Cardiac fibroblast (primary cell): ENCODE measurements at regions not wholly inside any gene's neighbourhood (a gene's known extent, or its start where the extent isn't known, plus 50 kb on each side); places are given as distances from the start of the nearest gene placed in this dataset.
A peak's percentile ranks its signal among the peaks of the same experiment; 100 is the strongest.

Experiments used
- DNase-seq, 2 donors: peaks; one replicate each; pipeline versions ENCODE4 v3.0.0 to v3.0.0-alpha.2; 2010; ENCODE audit warnings: low read depth in 2 of 2
- H3K4me3 ChIP-seq, 2 donors: replicated peaks in 1 of 2; 1 replicate in 1 of 2; 2 replicates in 1 of 2; pipeline ENCODE4 v1.5.1; 2011; ENCODE audit warnings: low read depth in 2 of 2, low read length in 2 of 2, mild to moderate bottlenecking in 2 of 2, moderate library complexity in 1 of 2
- TF ChIP-seq, protein P1 (sequence below): IDR thresholded peaks from one replicate; pipeline ENCODE4 v1.5.1; 2011; ENCODE audit warnings: low read depth, mild to moderate bottlenecking, low read length, inconsistent platforms

DNA sequence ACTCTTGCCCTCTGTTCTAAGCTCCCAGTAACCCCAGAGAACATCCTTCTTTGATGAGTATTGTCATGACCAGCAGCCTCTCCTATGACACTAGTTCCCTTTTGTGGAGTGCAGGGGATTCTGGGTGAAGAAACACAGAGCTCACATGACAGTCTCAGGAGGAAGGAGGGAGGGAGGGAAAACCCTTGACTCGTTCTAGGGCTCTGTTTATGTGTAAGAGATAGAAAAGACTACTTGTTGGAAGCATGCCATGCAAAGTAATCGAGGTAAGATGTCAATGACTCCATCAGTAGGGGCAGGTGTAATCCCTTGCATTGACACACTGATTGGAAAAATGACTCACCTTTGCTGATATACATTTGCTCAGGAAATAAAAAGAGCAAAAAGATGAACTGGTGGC lies 190.2 kb upstream of the ELL2 start:
- TF ChIP-seq, protein P1, sequence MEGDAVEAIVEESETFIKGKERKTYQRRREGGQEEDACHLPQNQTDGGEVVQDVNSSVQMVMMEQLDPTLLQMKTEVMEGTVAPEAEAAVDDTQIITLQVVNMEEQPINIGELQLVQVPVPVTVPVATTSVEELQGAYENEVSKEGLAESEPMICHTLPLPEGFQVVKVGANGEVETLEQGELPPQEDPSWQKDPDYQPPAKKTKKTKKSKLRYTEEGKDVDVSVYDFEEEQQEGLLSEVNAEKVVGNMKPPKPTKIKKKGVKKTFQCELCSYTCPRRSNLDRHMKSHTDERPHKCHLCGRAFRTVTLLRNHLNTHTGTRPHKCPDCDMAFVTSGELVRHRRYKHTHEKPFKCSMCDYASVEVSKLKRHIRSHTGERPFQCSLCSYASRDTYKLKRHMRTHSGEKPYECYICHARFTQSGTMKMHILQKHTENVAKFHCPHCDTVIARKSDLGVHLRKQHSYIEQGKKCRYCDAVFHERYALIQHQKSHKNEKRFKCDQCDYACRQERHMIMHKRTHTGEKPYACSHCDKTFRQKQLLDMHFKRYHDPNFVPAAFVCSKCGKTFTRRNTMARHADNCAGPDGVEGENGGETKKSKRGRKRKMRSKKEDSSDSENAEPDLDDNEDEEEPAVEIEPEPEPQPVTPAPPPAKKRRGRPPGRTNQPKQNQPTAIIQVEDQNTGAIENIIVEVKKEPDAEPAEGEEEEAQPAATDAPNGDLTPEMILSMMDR = no peak
- no peak overlapping the region for H3K4me3 ChIP-seq
- no peak for DNase-seq

DNA sequence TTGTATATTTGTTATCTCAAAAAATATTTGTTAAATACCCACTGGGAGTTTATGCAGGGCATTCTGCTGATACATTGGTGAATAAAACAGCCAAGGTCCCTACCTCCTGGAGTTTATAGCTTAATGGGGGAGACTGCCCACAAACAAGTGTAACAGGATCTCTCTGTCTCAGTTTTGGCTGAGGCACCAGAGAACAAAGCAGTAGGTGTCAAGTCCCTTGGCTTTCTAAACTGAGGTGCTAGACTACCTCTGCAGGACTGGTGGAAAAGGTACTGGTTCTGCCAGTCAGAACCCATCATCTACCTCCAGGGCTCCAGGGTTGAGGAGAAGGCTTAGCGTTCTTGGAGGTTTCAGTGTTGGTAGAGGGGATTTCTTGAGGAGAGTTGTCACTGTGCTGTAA lies 188.4 kb upstream of the ELL2 start:
- DNase-seq = no peak
- no peak overlapping the region for H3K4me3 ChIP-seq

DNA sequence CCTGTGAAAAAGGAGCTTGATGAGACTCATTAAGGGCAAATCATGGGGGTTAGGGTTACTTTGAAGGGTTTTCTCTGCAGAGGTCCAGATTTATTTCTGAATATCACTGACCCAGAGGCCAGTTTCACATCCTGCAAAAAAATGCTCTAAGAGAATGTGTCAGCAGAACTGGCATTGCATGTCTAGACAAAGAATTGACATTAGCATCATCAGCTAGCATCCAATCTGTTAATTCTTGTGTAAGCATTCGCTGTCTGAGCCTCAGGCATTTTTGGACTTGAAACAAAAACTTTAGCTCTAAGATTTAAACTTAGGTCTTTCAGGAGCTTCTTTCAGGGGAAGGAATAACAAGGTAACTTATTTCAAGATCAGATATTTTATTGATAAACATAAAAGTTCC lies 187.9 kb upstream of the ELL2 start:
- no peak overlapping the region for H3K4me3 ChIP-seq
- DNase-seq = peak in 1 of 2 donors; percentile 15
- TF ChIP-seq, protein P1 = no peak

More for the DNA sequence above, 188.4 kb upstream of the ELL2 start:
- TF ChIP-seq, protein P1 = no peak

DNA sequence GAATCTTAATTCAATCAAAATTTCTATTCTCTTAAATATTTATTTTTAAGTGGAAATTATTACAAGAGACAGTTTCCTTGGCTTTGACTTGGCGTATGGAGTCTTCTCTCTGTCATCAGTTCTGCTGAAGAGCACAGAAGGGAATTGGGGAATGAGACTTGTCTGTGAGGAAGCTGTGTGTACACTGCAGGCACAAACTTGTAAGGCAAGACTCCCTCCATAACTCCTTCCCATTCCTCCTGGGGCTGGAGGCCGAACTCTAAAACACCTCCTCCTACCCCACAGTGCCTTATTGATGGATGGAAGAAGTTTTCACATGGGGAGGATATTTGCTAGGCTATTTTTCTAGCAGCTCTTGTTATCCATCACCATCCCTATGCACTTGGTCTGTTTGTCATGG lies 187.4 kb upstream of the ELL2 start:
- H3K4me3 ChIP-seq = no peak overlapping the region
- TF ChIP-seq, protein P1 = no peak
- DNase-seq = no peak

DNA sequence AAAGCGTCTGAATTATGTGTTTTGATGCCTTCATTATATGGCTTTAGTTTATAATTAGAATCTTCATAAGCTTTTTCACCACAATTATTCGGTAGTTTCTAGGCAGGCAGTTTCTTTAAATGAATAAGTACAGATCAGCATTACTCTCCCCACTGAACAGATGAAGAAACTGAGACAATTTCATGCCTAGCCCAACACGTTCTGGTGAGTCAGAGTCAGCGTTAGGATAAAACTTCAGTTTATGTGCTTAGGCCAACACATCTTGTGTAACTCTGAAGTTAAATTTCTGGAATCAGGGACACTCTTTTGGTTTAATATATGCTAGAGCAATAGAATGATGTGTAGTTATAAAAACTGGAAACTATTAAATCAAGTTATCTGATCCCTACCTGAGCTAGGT lies 186.7 kb upstream of the ELL2 start:
- DNase-seq = no peak
- H3K4me3 ChIP-seq = no peak overlapping the region
- TF ChIP-seq, protein P1 = no peak

DNA sequence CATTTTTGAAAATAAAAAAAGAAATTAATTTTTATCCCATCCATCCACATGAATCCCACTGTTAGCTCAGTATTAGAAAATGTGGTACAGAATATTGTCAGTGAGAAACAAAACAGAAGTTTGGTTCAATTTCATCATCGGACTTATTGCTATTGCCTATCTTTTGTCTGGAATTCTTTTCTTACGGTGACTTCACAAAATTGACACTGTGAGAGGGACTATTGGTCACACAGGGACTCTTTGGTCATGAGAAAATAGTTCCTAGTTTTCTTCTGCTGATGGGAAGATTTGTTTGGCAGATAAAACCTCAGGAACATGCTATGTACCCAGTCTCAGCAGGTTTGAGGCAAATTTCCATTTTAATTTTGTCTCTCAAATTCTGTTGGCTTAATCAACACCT lies 186.2 kb upstream of the ELL2 start:
- no peak overlapping the region for H3K4me3 ChIP-seq
- DNase-seq = no peak
- TF ChIP-seq, protein P1 = no peak

DNA sequence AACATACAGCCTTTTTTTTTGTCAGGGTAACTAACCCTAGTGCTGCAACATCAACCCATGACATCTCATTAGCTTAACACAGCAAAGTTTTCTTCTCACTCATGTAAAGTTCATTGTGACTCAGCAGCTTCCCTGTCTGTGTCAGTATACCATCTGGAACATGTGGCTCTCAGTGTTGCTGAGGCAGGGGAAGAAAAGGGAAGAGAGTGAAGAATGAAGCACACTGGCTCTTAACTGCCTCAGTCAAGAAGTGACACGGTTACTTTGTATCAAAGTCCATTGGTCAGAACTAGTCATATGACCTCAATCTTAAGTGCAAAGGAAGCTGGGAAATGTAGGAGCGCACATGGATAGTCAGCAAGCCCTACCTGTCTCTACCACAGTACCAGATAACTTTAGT lies 185.0 kb upstream of the ELL2 start:
- DNase-seq = peak; percentile 63 to 82
- no peak overlapping the region for H3K4me3 ChIP-seq
- TF ChIP-seq, protein P1 = no peak
